IPS-15b (cell line): ENCODE measurements at regions not wholly inside any gene's neighbourhood (a gene's known extent, or its start where the extent isn't known, plus 50 kb on each side); places are given as distances from the start of the nearest gene placed in this dataset.

Experiments used
- H3K27me3 ChIP-seq: one replicate; pipeline ENCODE4 v1.6.1; 2013; ENCODE audit warnings: low read length; ENCODE audit not compliant: control insufficient read depth, insufficient read depth
- H3K36me3 ChIP-seq: one replicate; pipeline ENCODE4 v1.6.1; 2013; ENCODE audit warnings: low read length; ENCODE audit not compliant: control insufficient read depth, insufficient read depth
- H3K4me1 ChIP-seq: one replicate; pipeline ENCODE4 v1.6.1; 2013; ENCODE audit warnings: mild to moderate bottlenecking, low read length; ENCODE audit not compliant: control insufficient read depth, insufficient read depth
- H3K4me3 ChIP-seq: one replicate; pipeline ENCODE4 v1.5.1; 2013; ENCODE audit warnings: low read depth, low read length
- H3K9ac ChIP-seq: one replicate; pipeline ENCODE4 v1.6.1; 2013; ENCODE audit warnings: low read depth, mild to moderate bottlenecking, low read length
- H3K9me3 ChIP-seq: one replicate; pipeline ENCODE4 v1.6.1; 2013; ENCODE audit warnings: mild to moderate bottlenecking, low read length; ENCODE audit not compliant: control insufficient read depth, insufficient read depth

DNA sequence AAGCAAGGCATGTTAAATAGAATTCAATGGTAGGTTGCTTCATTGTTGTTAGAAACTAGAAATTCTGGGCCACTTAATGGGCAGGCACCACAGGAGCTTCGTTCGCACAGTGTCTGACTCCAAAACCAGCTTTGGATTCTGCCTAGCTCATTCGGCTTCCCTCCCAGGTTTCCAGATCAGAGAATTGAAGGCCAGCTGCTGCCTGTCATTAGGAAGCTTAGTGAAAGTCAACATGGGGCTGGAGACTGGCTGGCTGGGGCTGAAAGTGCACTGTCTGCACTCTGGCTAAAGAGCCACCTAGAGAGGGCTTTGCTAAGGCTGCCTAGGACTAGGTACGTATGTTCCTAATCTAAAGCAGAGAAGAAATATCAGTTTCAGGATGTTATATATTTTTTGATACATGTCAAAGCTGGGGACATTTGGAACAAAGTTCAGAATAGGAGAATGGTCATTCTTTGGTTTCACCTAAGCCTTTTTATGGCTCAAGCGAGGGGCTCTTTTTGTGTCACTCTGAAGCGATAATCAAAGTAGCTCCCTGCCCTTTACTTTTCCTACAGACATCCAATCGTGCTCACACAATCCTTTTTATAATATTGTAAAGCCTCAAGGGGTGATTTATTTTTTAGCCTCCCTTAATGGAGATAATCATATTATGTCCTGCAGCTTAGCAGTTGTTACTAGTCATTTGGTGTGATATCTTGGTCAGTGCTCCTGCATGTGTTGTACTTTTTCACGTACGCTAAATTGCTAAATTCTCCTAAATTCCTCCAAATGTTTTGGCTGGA, 238.5 kb upstream of the NAV3 start:
- no peak overlapping the region for H3K9ac ChIP-seq
- no peaks in the 10 kb centered on the region for H3K27me3 ChIP-seq
- no peaks in the 10 kb centered on the region for H3K36me3 ChIP-seq
- H3K9me3 ChIP-seq = no peaks in the 10 kb centered on the region
- H3K4me3 ChIP-seq = no peak overlapping the region
- H3K4me1 ChIP-seq = no peaks in the 10 kb centered on the region

DNA sequence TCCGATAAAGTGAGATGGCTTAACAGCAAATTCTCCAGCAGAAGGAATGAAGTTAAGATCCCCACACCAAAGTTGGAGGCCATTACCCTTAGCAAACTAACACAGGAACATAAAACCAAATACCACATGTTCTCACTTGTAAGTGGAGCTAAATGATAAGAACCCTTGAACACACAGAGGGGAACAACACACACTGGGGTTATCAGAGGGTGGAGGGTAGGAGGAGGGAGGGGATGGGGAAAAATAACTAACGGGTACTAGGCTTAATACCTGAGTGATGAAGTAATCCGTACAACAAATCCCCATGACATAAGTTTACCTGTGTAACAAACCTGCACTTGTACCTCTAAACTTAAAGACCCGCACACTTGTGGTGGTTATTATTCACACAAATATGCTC, 240.4 kb upstream of the NAV3 start:
- Histone ChIP-seq H3K9ac (no peak overlapping the region), H3K4me1 (no peaks in the 10 kb centered on the region), H3K27me3 (no peaks in the 10 kb centered on the region), H3K9me3 (no peaks in the 10 kb centered on the region), H3K4me3 (no peak overlapping the region), H3K36me3 (no peaks in the 10 kb centered on the region)

DNA sequence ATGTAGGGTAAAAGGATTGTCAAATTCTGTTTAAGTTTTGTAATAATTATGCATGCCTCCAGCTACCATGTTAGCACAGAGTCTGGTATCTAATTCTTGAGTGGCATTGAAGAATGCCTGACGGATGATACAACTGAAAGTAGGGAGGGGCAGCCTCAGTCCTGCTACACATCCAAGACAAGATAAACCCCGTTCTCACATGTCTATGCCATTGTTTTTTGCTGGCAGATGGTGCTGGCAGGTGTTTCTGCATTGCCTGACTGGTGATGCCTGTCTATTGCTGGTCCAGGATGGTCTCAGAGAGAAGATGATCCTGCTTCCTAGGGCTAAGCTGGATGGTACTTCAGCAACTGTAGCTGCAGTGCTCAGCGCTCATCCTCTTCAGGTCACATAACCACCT, 245.8 kb upstream of the NAV3 start:
- Histone ChIP-seq H3K4me3 (no peak overlapping the region), H3K4me1 (no peaks in the 10 kb centered on the region), H3K9ac (no peak overlapping the region), H3K9me3 (no peaks in the 10 kb centered on the region), H3K27me3 (no peaks in the 10 kb centered on the region), H3K36me3 (no peaks in the 10 kb centered on the region)

DNA sequence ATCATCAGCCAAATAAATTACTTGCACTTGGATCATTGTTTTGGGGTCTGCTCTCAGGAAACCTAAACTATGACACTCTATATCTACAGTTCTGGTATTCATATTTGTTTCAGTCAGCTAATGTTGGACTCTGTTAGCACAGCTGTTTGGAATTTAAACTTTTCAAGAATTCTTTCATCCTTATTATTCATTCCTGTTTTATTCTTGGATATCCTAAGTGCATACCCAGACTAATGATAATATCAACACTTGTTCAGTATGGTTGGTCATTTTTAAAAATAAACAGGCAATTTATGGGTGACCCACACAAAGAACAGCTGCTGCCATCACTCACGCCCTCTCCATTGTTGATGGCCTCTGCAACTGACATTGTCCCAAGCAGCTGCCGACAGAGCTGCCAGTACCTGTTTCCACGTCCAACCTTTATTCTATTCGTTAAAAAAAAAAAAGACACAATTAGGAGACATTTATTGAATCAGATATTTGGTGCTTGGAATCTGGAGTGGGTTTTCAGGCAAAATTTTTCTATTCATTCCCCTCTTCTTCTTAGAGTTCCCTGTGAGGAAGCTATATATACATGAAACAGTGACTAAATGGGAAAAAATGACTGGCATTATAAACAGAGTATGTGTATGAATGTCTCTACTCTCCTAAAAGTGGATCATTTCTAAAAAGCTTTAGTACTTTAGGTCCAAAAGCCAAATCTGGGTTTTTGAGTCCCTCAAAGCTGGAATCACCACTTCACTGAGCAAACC, 252.1 kb upstream of the NAV3 start:
- no peaks in the 10 kb centered on the region for H3K9me3 ChIP-seq
- no peak overlapping the region for H3K4me3 ChIP-seq
- no peaks in the 10 kb centered on the region for H3K36me3 ChIP-seq
- H3K27me3 ChIP-seq = no peaks in the 10 kb centered on the region
- H3K4me1 ChIP-seq = no peaks in the 10 kb centered on the region
- H3K9ac ChIP-seq = no peak overlapping the region

DNA sequence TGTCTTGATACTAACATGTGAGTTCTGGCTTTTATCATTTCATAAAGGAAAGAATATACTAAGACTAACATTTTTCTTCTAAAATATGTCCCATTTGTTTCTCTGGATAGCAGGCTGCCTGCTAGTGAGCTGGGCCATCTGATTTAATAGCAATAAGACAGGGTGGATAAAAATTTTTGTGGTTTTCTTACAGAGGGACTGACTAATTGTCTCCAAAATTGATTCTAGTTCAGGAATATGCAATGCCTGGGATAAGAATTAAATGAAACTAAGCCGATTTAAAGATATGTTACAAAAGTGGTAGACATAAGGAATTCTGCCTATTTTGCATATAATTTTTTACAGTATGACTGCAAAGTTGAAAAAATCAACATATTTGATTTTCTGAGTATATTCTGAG, 252.9 kb upstream of the NAV3 start:
- Histone ChIP-seq H3K9ac (no peak overlapping the region), H3K9me3 (no peaks in the 10 kb centered on the region), H3K27me3 (no peaks in the 10 kb centered on the region), H3K4me3 (no peak overlapping the region), H3K4me1 (no peaks in the 10 kb centered on the region), H3K36me3 (no peaks in the 10 kb centered on the region)

DNA sequence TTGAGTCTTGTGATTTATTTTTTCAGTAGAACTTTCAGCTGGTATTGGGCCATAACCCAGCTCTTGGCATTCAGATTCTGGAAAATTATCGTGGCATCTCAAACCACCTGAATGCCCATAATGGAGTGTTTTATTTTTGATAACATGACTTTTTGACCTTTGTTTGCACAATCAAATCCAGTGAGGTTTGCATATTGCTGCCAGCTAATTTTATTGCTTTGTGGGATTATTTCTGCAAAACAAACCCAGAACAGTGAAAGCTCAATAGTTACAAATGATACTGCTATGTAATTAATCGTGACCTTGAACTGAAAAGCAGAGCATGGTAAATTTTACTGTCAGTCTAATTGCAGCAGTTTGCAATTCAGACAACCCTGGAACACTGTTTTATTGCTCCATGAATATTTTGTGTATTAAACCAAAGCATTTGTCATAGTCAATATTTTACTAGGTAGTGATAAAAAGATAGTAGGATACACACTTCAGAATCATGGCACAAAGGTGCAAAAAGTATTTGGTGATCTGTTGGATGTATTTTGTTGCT, 255.2 kb upstream of the NAV3 start:
- Histone ChIP-seq H3K4me1 (no peaks in the 10 kb centered on the region), H3K27me3 (no peaks in the 10 kb centered on the region), H3K4me3 (no peak overlapping the region), H3K36me3 (no peaks in the 10 kb centered on the region), H3K9ac (no peak overlapping the region), H3K9me3 (no peaks in the 10 kb centered on the region)

DNA sequence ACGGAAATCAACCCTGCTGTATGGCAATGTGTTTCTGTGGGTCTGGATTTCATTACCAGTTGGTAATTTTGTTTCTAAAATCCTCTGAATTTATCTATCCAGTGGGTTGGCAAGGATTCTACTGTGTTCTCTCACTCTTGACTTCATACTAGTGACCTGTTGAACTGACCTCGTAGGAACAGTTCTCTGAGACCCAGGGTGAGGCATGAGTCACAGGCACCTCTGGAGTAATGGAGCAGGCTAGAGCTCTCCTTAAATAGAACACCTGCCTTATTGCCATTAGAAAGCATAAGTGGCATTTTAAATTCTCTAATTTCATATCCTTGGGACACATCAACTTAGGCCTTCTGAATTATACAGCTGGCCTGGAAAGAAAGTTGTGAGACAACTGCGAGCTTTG, 258.3 kb upstream of the NAV3 start:
- Histone ChIP-seq H3K4me3 (no peak overlapping the region), H3K9me3 (no peaks in the 10 kb centered on the region), H3K9ac (no peak overlapping the region), H3K36me3 (no peaks in the 10 kb centered on the region), H3K4me1 (no peaks in the 10 kb centered on the region), H3K27me3 (no peaks in the 10 kb centered on the region)

DNA sequence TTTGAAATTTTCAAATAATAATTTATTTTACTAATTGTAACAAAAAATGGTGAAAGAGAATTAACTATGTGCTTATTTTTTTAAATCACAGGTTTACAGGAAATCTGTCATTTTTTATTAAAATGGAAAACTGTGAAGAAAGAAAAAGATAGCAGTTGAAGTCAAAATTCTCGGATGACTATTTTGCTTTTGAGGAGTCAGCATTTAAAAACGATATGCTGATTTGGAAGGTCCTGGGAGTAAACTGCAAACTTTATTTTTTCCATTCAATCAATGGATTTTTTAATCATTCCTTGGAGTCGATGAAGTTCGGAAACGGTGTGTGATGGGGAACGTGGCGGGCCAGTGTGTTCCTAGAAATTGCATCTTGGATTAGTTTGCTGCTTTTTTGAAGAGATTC, 258.9 kb upstream of the NAV3 start:
- no peaks in the 10 kb centered on the region for H3K9me3 ChIP-seq
- no peaks in the 10 kb centered on the region for H3K36me3 ChIP-seq

DNA sequence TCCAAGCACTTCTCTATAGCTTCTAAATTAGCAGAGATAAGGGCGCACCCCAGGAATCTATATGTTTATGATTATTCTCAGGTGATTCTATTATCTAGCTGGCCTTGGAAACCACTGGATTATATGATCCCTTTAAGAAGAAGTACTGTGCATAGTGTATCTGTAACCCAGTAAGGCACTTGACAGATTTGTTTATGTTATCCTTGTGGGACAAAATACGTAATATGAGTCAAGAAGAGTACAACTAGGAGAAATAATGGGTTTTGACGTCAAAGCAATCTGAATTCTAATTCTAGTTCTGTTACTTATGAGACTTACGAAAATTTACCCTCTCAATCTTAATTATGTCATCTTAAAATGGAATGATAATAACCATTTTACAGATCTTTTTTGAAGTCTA, 259.6 kb upstream of the NAV3 start:
- H3K27me3 ChIP-seq = no peaks in the 10 kb centered on the region
- H3K4me1 ChIP-seq = no peaks in the 10 kb centered on the region
- H3K9me3 ChIP-seq = no peaks in the 10 kb centered on the region
- H3K9ac ChIP-seq = no peak overlapping the region
- no peak overlapping the region for H3K4me3 ChIP-seq
- H3K36me3 ChIP-seq = no peaks in the 10 kb centered on the region

More for the DNA sequence above, 258.9 kb upstream of the NAV3 start:
- Histone ChIP-seq H3K27me3 (no peaks in the 10 kb centered on the region), H3K9ac (no peak overlapping the region), H3K4me1 (no peaks in the 10 kb centered on the region), H3K4me3 (no peak overlapping the region)

DNA sequence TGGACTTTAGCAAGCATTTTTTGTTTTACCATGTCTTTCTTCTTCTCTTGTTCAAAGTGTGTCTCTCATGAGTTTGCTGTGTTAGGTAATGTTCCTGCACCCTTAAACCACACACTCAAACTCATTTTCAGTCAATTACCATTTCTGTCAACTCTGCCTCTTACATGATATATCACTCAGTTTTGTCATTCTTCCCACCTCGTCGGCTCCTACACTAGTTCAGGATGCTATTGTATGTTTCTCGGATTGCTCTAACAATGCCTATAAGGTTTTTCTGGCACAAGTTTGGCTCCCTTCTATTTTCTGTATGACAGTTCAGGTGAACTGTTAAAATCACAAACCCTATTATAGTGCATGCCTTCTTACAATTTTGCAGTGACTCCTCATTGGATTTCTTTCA, 260.8 kb upstream of the NAV3 start:
- Histone ChIP-seq H3K9ac (no peak overlapping the region), H3K27me3 (no peaks in the 10 kb centered on the region), H3K9me3 (no peaks in the 10 kb centered on the region), H3K36me3 (no peaks in the 10 kb centered on the region), H3K4me1 (no peaks in the 10 kb centered on the region), H3K4me3 (no peak overlapping the region)

DNA sequence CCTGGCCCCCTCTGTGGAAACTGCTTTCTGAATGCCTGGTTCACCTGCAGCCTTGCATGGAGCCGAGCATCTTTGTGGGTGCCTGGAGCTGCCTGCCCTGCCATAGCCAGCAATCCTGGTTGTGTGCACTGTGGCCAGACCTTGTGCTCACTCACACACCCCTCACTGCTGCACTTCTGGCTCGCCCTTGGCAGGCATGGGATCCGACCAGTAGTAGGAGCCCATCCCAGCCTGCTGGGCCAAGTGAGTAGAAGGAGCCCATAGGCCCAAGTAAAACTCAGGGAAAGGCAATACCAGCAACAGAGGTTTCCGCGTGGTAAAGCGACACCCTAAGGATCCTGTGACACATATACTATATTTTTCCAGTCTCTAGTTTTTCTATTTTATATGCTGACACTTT, 270.0 kb upstream of the NAV3 start:
- no peaks in the 10 kb centered on the region for H3K36me3 ChIP-seq
- H3K4me3 ChIP-seq = no peak overlapping the region
- H3K9me3 ChIP-seq = no peaks in the 10 kb centered on the region
- H3K9ac ChIP-seq = no peak overlapping the region
- H3K4me1 ChIP-seq = no peaks in the 10 kb centered on the region
- no peaks in the 10 kb centered on the region for H3K27me3 ChIP-seq
